ENCODE measurements at regions not wholly inside any gene's neighbourhood (a gene's known extent, or its start where the extent isn't known, plus 50 kb on each side); places are given as distances from the start of the nearest gene placed in this dataset.

GRCh38 chr2:8327371-8328100 is 354.3 kb upstream of the ID2 start:
- Histone ChIP-seq H3K9me3 (ENCODE audit: control insufficient read depth, low read length) (no peaks in the 10 kb centered on the region), H3K27me3 (ENCODE audit: control insufficient read depth, insufficient read depth, low read length) (no peaks in the 10 kb centered on the region), H3K4me3 (ENCODE audit: low read depth, low read length) (no peak overlapping the region), H3K36me3 (ENCODE audit: control insufficient read depth, insufficient read depth, low read length) (no peaks in the 10 kb centered on the region), H3K9ac (no peak overlapping the region), H3K79me2 (no peaks in the 10 kb centered on the region), H3K27ac (no peak overlapping the region), H3K4me2 (ENCODE audit: low read length) (no peak overlapping the region), H2AFZ (no peak overlapping the region), H3K4me1 (no peaks in the 10 kb centered on the region)
- TF ChIP-seq CTCF (IDR thresholded peaks at IDR 0.05) = no peak

- no peaks in the 10 kb centered on the region for H3K36me3 ChIP-seq (ENCODE audit: control insufficient read depth, insufficient read depth, low read length)
- TF ChIP-seq CTCF (IDR thresholded peaks at IDR 0.05) = no peak
- no peaks in the 10 kb centered on the region for H3K79me2 ChIP-seq
- H3K9ac ChIP-seq = no peak overlapping the region
- no peaks in the 10 kb centered on the region for H3K4me1 ChIP-seq
- no peak overlapping the region for H3K4me2 ChIP-seq (ENCODE audit: low read length)
- no peak overlapping the region for H2AFZ ChIP-seq
- no peaks in the 10 kb centered on the region for H3K9me3 ChIP-seq (ENCODE audit: control insufficient read depth, low read length)
- H3K4me3 ChIP-seq (ENCODE audit: low read depth, low read length) = no peak overlapping the region
- H3K27me3 ChIP-seq (ENCODE audit: control insufficient read depth, insufficient read depth, low read length) = no peaks in the 10 kb centered on the region
- H3K27ac ChIP-seq = no peak overlapping the region
These were observed 353.6 kb upstream of the ID2 start for GRCh38 chr2:8328217-8328616.

- no peak overlapping the region for H2AFZ ChIP-seq
- no peaks in the 10 kb centered on the region for H3K9me3 ChIP-seq (ENCODE audit: control insufficient read depth, low read length)
These were observed 351.9 kb upstream of the ID2 start for GRCh38 chr2:8329660-8330622.

GRCh38 chr2:8331068-8331467 is 350.8 kb upstream of the ID2 start:
- Histone ChIP-seq H3K27ac (no peak overlapping the region), H3K4me2 (ENCODE audit: low read length) (no peak overlapping the region), H3K36me3 (ENCODE audit: control insufficient read depth, insufficient read depth, low read length) (no peaks in the 10 kb centered on the region), H3K9ac (no peak overlapping the region), H3K79me2 (no peaks in the 10 kb centered on the region), H3K27me3 (ENCODE audit: control insufficient read depth, insufficient read depth, low read length) (no peaks in the 10 kb centered on the region), H3K4me1 (no peaks in the 10 kb centered on the region), H2AFZ (no peak overlapping the region), H3K4me3 (ENCODE audit: low read depth, low read length) (no peak overlapping the region), H3K9me3 (ENCODE audit: control insufficient read depth, low read length) (no peaks in the 10 kb centered on the region)
- TF ChIP-seq CTCF (IDR thresholded peaks at IDR 0.05) = no peak

More at GRCh38 chr2:8329660-8330622, 351.9 kb upstream of the ID2 start:
- no peak overlapping the region for H3K9ac ChIP-seq
- H3K79me2 ChIP-seq = no peaks in the 10 kb centered on the region
- no peaks in the 10 kb centered on the region for H3K27me3 ChIP-seq (ENCODE audit: control insufficient read depth, insufficient read depth, low read length)
- TF ChIP-seq CTCF (IDR thresholded peaks at IDR 0.05) = no peak
- no peak overlapping the region for H3K4me3 ChIP-seq (ENCODE audit: low read depth, low read length)
- H3K4me2 ChIP-seq (ENCODE audit: low read length) = no peak overlapping the region
- no peak overlapping the region for H3K27ac ChIP-seq
- no peaks in the 10 kb centered on the region for H3K36me3 ChIP-seq (ENCODE audit: control insufficient read depth, insufficient read depth, low read length)
- H3K4me1 ChIP-seq = no peaks in the 10 kb centered on the region

Data from parathyroid adenoma (tissue), 2 donors.